Ureter (tissue), 1 donor: ENCODE measurements at regions not wholly inside any gene's neighbourhood (a gene's known extent, or its start where the extent isn't known, plus 50 kb on each side); places are given as distances from the start of the nearest gene placed in this dataset.
"Not testable (repeated sequence)": the region's sequence is repeated elsewhere in the genome, so short reads cannot be mapped to it uniquely, and the experiment has no call there.

Experiments used
- DNase-seq: peaks from one replicate; pipeline ENCODE4 v3.0.0-alpha.2; 2020; ENCODE audit warnings: low spot score
- donor health status: DM: yes; HTN: yes; CAD: no.

DNA sequence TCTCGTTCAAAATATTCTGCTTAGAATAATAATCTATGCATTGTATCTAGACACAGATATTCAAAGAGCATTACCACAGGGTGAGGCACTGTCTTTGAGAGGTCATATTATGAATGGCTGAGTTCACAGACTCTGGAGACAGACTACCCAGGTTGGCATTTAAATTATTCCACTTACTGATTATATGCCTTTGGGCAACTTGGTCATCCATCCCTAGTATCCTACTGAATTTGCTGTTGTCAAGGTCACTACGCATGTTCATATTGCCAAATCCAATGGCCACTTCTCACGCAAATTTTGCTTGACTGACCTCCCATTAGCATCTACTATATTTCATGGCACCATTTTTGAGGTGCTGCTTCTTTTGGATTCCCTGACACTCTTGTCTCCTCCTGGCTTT is 498.6 kb upstream of the TLE4 start:
- DNase-seq: no peak

DNA sequence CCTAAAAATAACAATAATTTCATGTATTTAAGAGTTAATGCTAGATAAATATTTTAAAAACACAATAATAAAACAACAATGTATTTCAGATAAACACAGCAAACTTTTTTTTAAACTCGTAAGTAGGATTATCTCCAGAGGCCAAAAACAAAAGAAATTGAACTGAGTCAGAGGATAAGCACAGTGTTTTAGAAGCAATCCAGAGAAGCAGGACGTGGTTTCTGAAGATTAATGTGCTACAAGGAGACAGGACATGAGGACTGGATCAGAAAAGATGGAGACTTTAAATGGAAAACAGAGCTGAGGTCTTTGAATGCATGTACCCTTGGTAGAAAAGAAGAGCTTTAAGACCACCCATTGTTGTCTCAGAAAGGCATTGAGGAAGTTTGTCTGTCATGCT is 491.2 kb upstream of the TLE4 start:
- DNase-seq: no peak

DNA sequence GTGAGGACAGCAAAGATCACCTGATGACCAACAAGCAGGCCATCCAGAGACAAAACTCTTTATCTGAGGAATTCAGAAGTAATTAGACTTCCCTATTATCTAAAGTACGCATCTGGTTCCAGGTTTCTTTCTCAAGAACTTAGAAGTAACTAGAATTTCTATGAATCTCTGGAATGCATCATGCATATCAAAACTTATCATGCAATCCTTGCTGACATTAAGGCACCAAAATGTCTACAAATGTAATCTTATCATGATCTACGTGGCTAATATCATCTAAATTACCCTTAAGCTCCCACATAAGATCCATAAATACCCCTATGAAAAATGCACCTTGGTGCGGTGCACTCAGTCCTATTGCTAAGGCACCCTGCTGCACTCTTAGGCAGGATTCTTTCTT is 488.1 kb upstream of the TLE4 start:
- no peak for DNase-seq

- no peak for DNase-seq
Observed at GRCh38 chr9:79087133-79087532, 484.6 kb upstream of the TLE4 start.

DNA sequence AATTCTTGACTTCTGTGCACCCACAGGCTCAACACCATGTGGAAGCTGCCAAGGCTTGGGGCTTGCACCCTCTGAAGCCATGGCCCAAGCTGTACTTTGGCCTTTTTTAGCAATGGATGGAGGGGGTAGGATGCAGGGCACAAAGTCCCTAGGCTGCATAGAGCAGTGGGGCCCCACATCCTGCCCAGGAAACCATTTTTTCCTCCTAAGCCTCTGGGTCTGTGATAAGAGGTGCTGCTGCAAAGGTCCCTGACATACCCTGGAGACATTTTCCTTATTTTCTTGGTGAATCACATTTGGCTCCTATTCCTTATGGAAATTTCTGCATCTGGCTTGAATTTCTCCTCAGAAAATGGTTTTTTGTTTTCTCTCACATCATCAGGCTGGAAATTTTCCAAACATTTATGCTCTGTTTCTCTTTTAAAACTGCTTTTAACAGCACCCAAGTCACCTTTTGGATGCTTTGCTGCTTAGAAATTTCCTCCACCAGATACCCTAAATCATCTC is 482.7 kb upstream of the TLE4 start:
- no peak for DNase-seq

GRCh38 chr9:79089851-79090250 is 481.9 kb upstream of the TLE4 start:
- not testable (repeated sequence) for DNase-seq

DNA sequence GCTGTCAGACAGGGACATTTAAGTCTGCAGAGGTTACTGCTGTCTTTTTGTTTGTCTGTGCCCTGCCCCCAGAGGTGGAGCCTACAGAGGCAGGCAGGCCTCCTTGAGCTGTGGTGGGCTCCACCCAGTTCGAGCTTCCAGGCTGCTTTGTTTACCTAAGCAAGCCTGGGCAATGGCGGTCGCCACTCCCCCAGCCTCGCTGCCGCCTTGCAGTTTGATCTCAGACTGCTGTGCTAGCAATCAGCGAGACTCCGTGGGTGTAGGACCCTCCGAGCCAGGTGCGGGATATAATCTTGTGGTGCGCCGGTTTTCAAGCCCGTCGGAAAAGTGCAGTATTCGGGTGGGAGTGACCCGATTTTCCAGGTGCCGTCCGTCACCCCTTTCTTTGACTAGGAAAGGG is 468.5 kb upstream of the TLE4 start:
- DNase-seq: not testable (repeated sequence)

- no peak for DNase-seq
Observed at GRCh38 chr9:79104216-79104615, 467.5 kb upstream of the TLE4 start.

GRCh38 chr9:79104951-79105350 is 466.8 kb upstream of the TLE4 start:
- DNase-seq: no peak

GRCh38 chr9:79107911-79108676 is 463.7 kb upstream of the TLE4 start:
- DNase-seq: no peak

DNA sequence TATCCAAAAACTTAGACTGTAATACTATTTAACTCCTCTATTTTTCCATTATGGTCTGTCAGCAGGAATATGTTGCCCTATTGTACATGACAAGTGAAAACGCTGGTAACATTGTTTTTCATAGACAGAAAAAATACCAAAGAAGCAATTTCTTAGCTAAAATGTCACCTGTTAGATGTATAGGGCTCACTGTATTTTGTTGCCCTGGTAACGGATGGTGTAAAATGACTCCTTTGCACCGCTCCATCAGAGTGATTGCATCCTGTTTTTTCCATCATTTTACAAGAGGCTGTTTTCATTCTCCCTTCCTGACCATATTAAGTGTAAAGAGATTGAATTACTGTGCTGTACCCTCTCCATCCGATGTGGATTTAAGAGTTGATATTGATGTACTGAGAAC is 460.1 kb upstream of the TLE4 start:
- no peak for DNase-seq

GRCh38 chr9:79115176-79115575 is 456.6 kb upstream of the TLE4 start:
- no peak for DNase-seq

- no peak for DNase-seq
Observed at GRCh38 chr9:79116041-79116440, 455.7 kb upstream of the TLE4 start.

DNA sequence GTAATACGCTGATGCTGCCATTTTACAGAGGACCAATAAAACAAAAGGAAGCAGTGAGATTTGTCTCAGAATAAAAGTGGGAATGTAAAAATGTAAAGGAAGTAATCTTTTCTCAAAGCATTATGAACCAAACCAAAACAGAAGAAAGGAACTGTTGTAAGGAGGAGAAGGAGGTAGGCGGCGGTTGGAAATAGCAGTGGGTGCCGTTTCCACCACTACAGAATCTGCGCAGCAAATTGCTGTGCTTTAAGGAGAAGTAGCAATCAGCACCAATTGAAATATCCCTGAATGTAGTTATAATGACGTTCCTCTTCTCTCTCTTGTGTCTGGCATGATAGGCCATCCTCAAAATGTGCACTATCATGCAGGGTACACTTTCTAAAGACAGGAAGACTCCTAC is 455.1 kb upstream of the TLE4 start:
- no peak for DNase-seq

DNA sequence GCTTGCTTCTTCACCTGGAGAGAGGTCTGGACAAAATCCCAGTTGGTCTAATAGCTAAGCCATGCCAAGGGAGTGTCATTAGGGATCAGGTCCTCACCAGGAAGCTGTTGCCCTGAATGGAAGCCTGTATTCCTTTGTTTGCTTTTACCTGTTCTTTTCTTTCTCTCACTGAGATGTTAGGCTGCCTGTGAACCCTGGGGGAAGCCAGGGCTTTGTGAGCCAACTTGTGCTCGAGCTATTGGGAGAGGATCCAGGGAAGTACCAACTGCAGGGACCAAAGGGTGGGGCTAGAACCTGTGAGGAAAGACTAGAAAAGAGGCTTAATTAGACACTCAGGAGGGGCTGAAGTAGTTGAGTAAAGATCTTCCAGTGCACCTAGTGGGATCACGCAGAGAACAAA is 451.2 kb upstream of the TLE4 start:
- DNase-seq: no peak

GRCh38 chr9:79120941-79121340 is 450.8 kb upstream of the TLE4 start:
- no peak for DNase-seq

DNA sequence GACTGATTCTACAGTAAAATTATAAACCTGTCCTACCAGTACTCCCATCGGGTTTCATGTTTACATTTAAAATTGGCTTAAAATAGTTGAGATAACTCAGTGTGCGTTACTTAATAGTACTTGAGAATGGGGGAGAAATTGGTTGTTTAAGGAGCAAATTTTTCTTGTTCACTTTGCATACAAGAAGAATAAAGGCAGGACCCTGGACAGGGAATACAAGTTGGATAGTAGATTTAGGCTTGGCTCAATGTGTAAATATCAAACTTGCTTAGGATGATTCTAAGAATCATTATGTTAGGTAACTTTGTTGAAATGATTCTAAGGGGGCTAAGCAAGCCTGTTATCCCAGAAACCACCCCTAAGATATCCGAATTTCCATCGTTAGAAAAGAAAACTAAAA is 448.4 kb upstream of the TLE4 start:
- DNase-seq: no peak

- no peak for DNase-seq
Observed at GRCh38 chr9:79127661-79128060, 444.1 kb upstream of the TLE4 start.

GRCh38 chr9:79129865-79130480 is 441.8 kb upstream of the TLE4 start:
- DNase-seq: peak; percentile 66

DNA sequence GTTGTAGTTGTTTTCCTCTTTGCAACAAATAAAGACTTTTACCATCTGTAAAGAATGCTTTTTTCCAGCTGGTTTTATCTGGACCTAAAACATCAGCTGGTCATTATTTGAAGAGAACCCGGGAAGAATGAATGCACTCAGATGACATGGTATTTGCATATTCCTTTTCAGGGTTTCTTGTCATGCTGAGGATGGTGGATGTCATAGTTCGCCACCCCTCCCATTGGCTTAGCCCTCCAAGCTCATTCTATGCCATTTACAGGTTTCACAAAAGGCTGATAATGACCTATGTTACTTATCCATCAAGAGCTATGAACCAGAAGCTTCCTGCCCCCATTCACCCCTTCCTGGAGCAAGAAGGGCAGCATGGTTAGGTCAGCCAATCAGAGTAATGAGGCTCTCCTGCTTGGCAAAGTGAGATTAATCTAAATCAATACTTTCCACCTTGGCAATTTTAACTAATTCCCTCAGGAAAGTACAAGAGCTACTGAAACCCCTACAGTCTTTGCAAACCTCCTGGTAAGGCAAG is 440.5 kb upstream of the TLE4 start:
- DNase-seq: no peak

GRCh38 chr9:79131824-79132377 is 439.9 kb upstream of the TLE4 start:
- no peak for DNase-seq

DNA sequence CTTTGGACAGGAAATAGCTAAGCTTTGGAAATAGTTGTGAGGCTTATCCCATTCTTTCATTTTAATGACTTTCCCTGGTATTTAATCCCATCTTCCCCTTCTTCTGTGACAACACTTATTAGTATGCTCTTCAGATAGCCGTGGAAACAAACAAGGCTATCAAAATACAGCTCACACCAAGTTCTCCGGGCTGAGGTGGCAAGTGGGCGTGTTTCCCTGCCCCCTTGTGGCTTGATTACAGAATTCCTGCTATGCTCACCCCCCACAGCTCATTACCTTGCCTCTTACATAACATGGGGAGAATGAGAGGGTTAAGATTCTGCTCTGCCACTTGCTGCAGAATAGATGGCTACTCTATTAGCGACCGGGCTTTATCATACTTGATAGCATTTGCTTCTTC is 437.1 kb upstream of the TLE4 start:
- DNase-seq: no peak
